OCI-LY3 (cell line): ENCODE measurements at regions not wholly inside any gene's neighbourhood (a gene's known extent, or its start where the extent isn't known, plus 50 kb on each side); places are given as distances from the start of the nearest gene placed in this dataset.

Experiments
- H2AFZ ChIP-seq: fragments of 200-600, 300-600 bp; shearing (Covaris generic); 2 replicates; pipeline ENCODE4 v1.6.0; 2014; ENCODE audit warnings: antibody characterized with exemption, low read depth, low read length
- H3K27ac ChIP-seq: fragments of 200-600, 300-600 bp; sonication (generic); 2 replicates; pipeline ENCODE4 v1.5.1; 2014; ENCODE audit warnings: mild to moderate bottlenecking, low read length, moderate library complexity, mixed read lengths
- H3K27me3 ChIP-seq: fragments of 200-600, 300-600 bp; sonication (generic); 2 replicates; pipeline ENCODE4 v1.6.1; 2014; ENCODE audit warnings: low read depth, low read length, mixed read lengths
- H3K36me3 ChIP-seq: fragments of 200-600, 300-600 bp; sonication (generic); replicated peaks from 2 replicates; pipeline ENCODE3; 2014; ENCODE audit warnings: low read depth, low read length, mixed read lengths
- H3K4me1 ChIP-seq: fragments of 300-600, 200-600 bp; sonication (generic); 2 replicates; pipeline ENCODE4 v1.6.1; 2014; ENCODE audit warnings: low read length, mixed read lengths
- H3K4me2 ChIP-seq: fragments of 200-600, 300-600 bp; sonication (generic); 2 replicates; pipeline ENCODE4 v1.6.1; 2014; ENCODE audit warnings: low read length, mixed read lengths
- H3K4me3 ChIP-seq: fragments of 300-600, 200-600 bp; sonication (generic); 2 replicates; pipeline ENCODE4 v1.5.1; 2014; ENCODE audit warnings: antibody characterized with exemption, mild to moderate bottlenecking, low read length, moderate library complexity
- H3K79me2 ChIP-seq: fragments of 300-600, 200-600 bp; shearing (Covaris generic); 2 replicates; pipeline ENCODE4 v1.6.1; 2014; ENCODE audit warnings: mild to moderate bottlenecking, low read length, mixed read lengths
- H3K9ac ChIP-seq: fragments of 300-600, 200-600 bp; shearing (Covaris generic); 2 replicates; pipeline ENCODE4 v1.6.0; 2014; ENCODE audit warnings: mild to moderate bottlenecking, low read length, moderate library complexity
- H3K9me3 ChIP-seq: fragments of 200-600, 300-600 bp; shearing (Covaris generic); 2 replicates; pipeline ENCODE4 v1.6.1; 2014; ENCODE audit warnings: low read length, mixed read lengths; ENCODE audit not compliant: insufficient read depth
- H4K20me1 ChIP-seq: fragments of 200-600, 300-600 bp; sonication (generic); 2 replicates; pipeline ENCODE4 v1.6.1; 2016; ENCODE audit warnings: low read length, mixed read lengths; ENCODE audit not compliant: insufficient read depth
- CTCF ChIP-seq: fragments of 200-600, 300-600 bp; sonication (generic); IDR thresholded peaks from 2 replicates; pipeline ENCODE4 v1.5.1; 2014; ENCODE audit warnings: antibody characterized with exemption, low read length, low read depth
- EZH2phosphoT487 ChIP-seq: fragments of 200-600 bp; shearing (Covaris generic); IDR thresholded peaks from 2 replicates; pipeline ENCODE4 v1.6.1; 2018; ENCODE audit warnings: antibody characterized with exemption, mixed run types, low read depth

GRCh38 chr3:1677576-1678156 lies 421.0 kb upstream of the CNTN4 start:
- Histone ChIP-seq H3K4me3 (no peak overlapping the region), H3K9me3 (no peaks in the 10 kb centered on the region), H4K20me1 (no peaks in the 10 kb centered on the region), H3K79me2 (no peaks in the 10 kb centered on the region), H3K36me3 (no peaks in the 10 kb centered on the region), H2AFZ (no peak overlapping the region), H3K27me3 (no peaks in the 10 kb centered on the region), H3K27ac (no peak overlapping the region), H3K4me1 (peaks cover 6% of the 10 kb centered on the region; the same call in 1 of the 2 replicates), H3K9ac (no peak overlapping the region), H3K4me2 (no peak overlapping the region)
- TF ChIP-seq EZH2phosphoT487 (no peak), CTCF (no peak)

GRCh38 chr3:1692428-1692827 lies 406.2 kb upstream of the CNTN4 start:
- peaks cover 18% of the 10 kb centered on the region for H3K4me1 ChIP-seq
- no peak overlapping the region for H2AFZ ChIP-seq
- H4K20me1 ChIP-seq: no peaks in the 10 kb centered on the region
- H3K27me3 ChIP-seq: no peaks in the 10 kb centered on the region
- no peaks in the 10 kb centered on the region for H3K79me2 ChIP-seq
- H3K27ac ChIP-seq: no peak overlapping the region
- H3K4me2 ChIP-seq: no peak overlapping the region
- TF ChIP-seq EZH2phosphoT487 (no peak), CTCF (no peak)
- H3K4me3 ChIP-seq: no peak overlapping the region
- no peak overlapping the region for H3K9ac ChIP-seq
- no peaks in the 10 kb centered on the region for H3K36me3 ChIP-seq
- H3K9me3 ChIP-seq: peaks cover 8% of the 10 kb centered on the region

- TF ChIP-seq CTCF: no peak
- no peak for TF ChIP-seq EZH2phosphoT487
- H2AFZ ChIP-seq: no peak overlapping the region
- H3K27me3 ChIP-seq: no peaks in the 10 kb centered on the region
- no peaks in the 10 kb centered on the region for H3K79me2 ChIP-seq
- H3K4me1 ChIP-seq: peaks cover 18% of the 10 kb centered on the region
- H3K36me3 ChIP-seq: no peaks in the 10 kb centered on the region
- no peak overlapping the region for H3K27ac ChIP-seq
- H3K9ac ChIP-seq: no peak overlapping the region
- peaks cover 8% of the 10 kb centered on the region for H3K9me3 ChIP-seq
- no peaks in the 10 kb centered on the region for H4K20me1 ChIP-seq
- H3K4me3 ChIP-seq: no peak overlapping the region
- H3K4me2 ChIP-seq: no peak overlapping the region
These were observed 405.5 kb upstream of the CNTN4 start for GRCh38 chr3:1693145-1693544.

GRCh38 chr3:1696669-1697275 lies 401.9 kb upstream of the CNTN4 start:
- H3K36me3 ChIP-seq: no peaks in the 10 kb centered on the region
- no peak overlapping the region for H3K4me3 ChIP-seq
- H4K20me1 ChIP-seq: no peaks in the 10 kb centered on the region
- H3K9me3 ChIP-seq: peaks cover 6% of the 10 kb centered on the region; the same call in 1 of the 2 replicates
- no peaks in the 10 kb centered on the region for H3K4me1 ChIP-seq
- no peaks in the 10 kb centered on the region for H3K27me3 ChIP-seq
- H3K4me2 ChIP-seq: no peak overlapping the region
- TF ChIP-seq EZH2phosphoT487: no peak
- TF ChIP-seq CTCF: no peak
- no peaks in the 10 kb centered on the region for H3K79me2 ChIP-seq
- H2AFZ ChIP-seq: no peak overlapping the region
- H3K27ac ChIP-seq: no peak overlapping the region
- no peak overlapping the region for H3K9ac ChIP-seq
